ENCODE measurements at regions not wholly inside any gene's neighbourhood (a gene's known extent, or its start where the extent isn't known, plus 50 kb on each side); places are given as distances from the start of the nearest gene placed in this dataset.
A peak's percentile ranks its signal among the peaks of the same experiment; 100 is the strongest.

DNA sequence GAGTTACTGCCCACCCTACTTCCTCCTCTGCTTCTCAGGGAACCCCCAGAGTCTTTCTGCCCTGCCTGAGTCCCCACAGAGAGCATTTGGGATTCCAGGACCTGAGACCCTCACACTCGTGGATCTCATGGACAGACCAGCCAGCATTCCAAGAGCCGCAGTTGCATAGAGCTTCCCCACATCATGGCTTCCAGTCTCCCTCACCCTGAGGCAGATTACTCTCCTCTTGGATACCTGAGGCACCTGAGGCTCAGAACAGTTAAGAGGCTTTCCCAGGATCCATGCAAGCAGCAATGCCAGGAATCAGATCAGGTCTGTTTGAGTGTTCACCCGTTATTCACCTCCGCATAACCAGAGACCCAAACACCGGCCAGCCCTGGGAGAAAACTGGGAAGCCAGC, 102.2 kb downstream of the TRIM29 start:
- TF ChIP-seq ZEB2 (IDR thresholded peaks at IDR 0.05), result no peak
- TF ChIP-seq ZNF644 (tag; IDR thresholded peaks at IDR 0.05; ENCODE audit: low read depth), result no peak
- no peak for TF ChIP-seq HDAC3 (IDR thresholded peaks at IDR 0.05; ENCODE audit: borderline replicate concordance, partially characterized antibody)
- TF ChIP-seq NCOR1 (IDR thresholded peaks at IDR 0.05), result no peak
- peak in 1 of 3 experiments; percentile 24 for TF ChIP-seq YY1 (IDR thresholded peaks at IDR 0.05; ENCODE audit: borderline replicate concordance in 1 of 3, control insufficient read depth in 1 of 3, extremely low read depth in 1 of 3, insufficient read depth in 3 of 3, insufficient read length in 1 of 3, insufficient replicate concordance in 2 of 3, low read depth in 1 of 3, low read length in 2 of 3)
- Histone ChIP-seq H3K4me3 (no peak overlapping the region), H3K9ac (ENCODE audit: insufficient read depth in 1 of 2, low read depth in 2 of 2, low read length in 2 of 2) (no peak overlapping the region), H2AFZ (ENCODE audit: low read depth, low read length) (no peak overlapping the region), H3K79me2 (ENCODE audit: control insufficient read depth, insufficient read depth, low read length) (no peaks in the 10 kb centered on the region), H3K27me3 (ENCODE audit: control insufficient read depth in 2 of 2, insufficient read depth in 2 of 2, low read length in 2 of 2) (peaks cover 0 to 25% of the 10 kb centered on the region in 2 experiments; a peak in 2 of 5 replicates), H3K9me3 (replicated peaks; ENCODE audit: control insufficient read depth, insufficient read depth, low read depth, low read length) (no peaks in the 10 kb centered on the region), H3K4me2 (ENCODE audit: insufficient read depth, low read length) (no peak overlapping the region), H3K4me1 (replicated peaks in 1 of 2; ENCODE audit: control insufficient read depth in 2 of 2, insufficient read depth in 2 of 2, low read length in 2 of 2) (no peaks in the 10 kb centered on the region), H3K36me3 (ENCODE audit: control insufficient read depth, insufficient read depth, low read length) (no peaks in the 10 kb centered on the region), H3K9me1 (ENCODE audit: control insufficient read depth, insufficient read depth, low read length) (no peaks in the 10 kb centered on the region), H4K20me1 (replicated peaks; ENCODE audit: control insufficient read depth, insufficient read depth, low read length) (no peaks in the 10 kb centered on the region), H3K27ac (ENCODE audit: extremely low read depth, low read depth, low read length) (no peak overlapping the region)
- FAIRE-seq (no peak), ATAC-seq (no peak), DNase-seq (ENCODE audit: extremely low read depth in 1 of 4, low spot score in 3 of 4) (no peak)
- in situ Hi-C loops (cut with MboI), result no loop called here
- ChIA-PET CTCF (ENCODE audit: low intra/inter-chr PET ratio) (no interaction called here), POLR2A (no interaction called here)
- WGBS (ENCODE audit: insufficient coverage, low coverage, missing lambda C conversion rate), result 0% methylated on average over 5 of the region's 5 CpGs
- intact Hi-C loops (cut with micrococcal nuclease), result no loop called here
- BruUV-seq (replicated peaks), result no TSS peak

All from K562 (cell line).